Endodermal cell (in vitro differentiated cells): ENCODE measurements at regions not wholly inside any gene's neighbourhood (a gene's known extent, or its start where the extent isn't known, plus 50 kb on each side); places are given as distances from the start of the nearest gene placed in this dataset.

Source experiments
- DNase-seq: peaks from one replicate; pipeline ENCODE4 v3.0.0-alpha.2; 2017
- H3K27ac ChIP-seq: 2 replicates; pipeline ENCODE4 v1.5.1; 2013; ENCODE audit warnings: mild to moderate bottlenecking, low read depth, low read length, moderate library complexity
- H3K27me3 ChIP-seq: 2 replicates; pipeline ENCODE4 v1.6.1; 2013; ENCODE audit warnings: mild to moderate bottlenecking, low read length, moderate library complexity; ENCODE audit not compliant: insufficient read depth, control insufficient read depth, poor library complexity, severe bottlenecking
- H3K36me3 ChIP-seq: 2 replicates; pipeline ENCODE4 v1.7.0; 2013; ENCODE audit warnings: mild to moderate bottlenecking, low read length, moderate library complexity; ENCODE audit not compliant: control insufficient read depth, insufficient read depth
- H3K4me1 ChIP-seq: one replicate; pipeline ENCODE4 v1.7.0; 2013; ENCODE audit warnings: low read length; ENCODE audit not compliant: control insufficient read depth, insufficient read depth
- H3K4me3 ChIP-seq: 2 replicates; pipeline ENCODE4 v1.5.1; 2013; ENCODE audit warnings: mild to moderate bottlenecking, low read length, moderate library complexity
- H3K9ac ChIP-seq: 2 replicates; pipeline ENCODE4 v1.6.1; 2013; ENCODE audit warnings: mild to moderate bottlenecking, low read length, moderate library complexity; ENCODE audit not compliant: poor library complexity, severe bottlenecking; ENCODE audit errors: extremely low read depth
- H3K9me3 ChIP-seq: 2 replicates; pipeline ENCODE4 v1.6.1; 2013; ENCODE audit warnings: mild to moderate bottlenecking, low read length, moderate library complexity; ENCODE audit not compliant: control insufficient read depth
- H3K27ac Mint-ChIP-seq: 2 replicates; pipeline ENCODE4 v1.8.0; 2020; ENCODE audit warnings: mixed read lengths
- H3K27me3 Mint-ChIP-seq: 2 replicates; pipeline ENCODE4 v1.8.0; 2021; ENCODE audit warnings: mild to moderate bottlenecking, mixed read lengths; ENCODE audit not compliant: insufficient read depth
- H3K36me3 Mint-ChIP-seq: 2 replicates; pipeline ENCODE4 v1.8.0; 2020; ENCODE audit warnings: low read depth, mixed read lengths
- H3K4me1 Mint-ChIP-seq: 2 replicates; pipeline ENCODE4 v1.8.0; 2020; ENCODE audit warnings: mixed read lengths
- H3K4me3 Mint-ChIP-seq: 2 replicates; pipeline ENCODE4 v1.8.0; 2020; ENCODE audit warnings: mild to moderate bottlenecking, moderate library complexity, mixed read lengths
- H3K9me3 Mint-ChIP-seq: 2 replicates; pipeline ENCODE4 v1.8.0; 2020; ENCODE audit warnings: mild to moderate bottlenecking, mixed read lengths
- WGBS, 2 experiments: methylation state at CpG; one replicate each; pipeline versions ENCODE4 v1.1.5 to v1.1.7; 2013; ENCODE audit warnings: missing lambda C conversion rate in 2 of 2, mixed read lengths in 1 of 2; ENCODE audit not compliant: insufficient coverage in 1 of 2, insufficient read length in 1 of 2; 5-methylcytosine and 5-hydroxymethylcytosine counted together
- TF ChIP-seq, protein P1 (sequence below): fragments of 200-600 bp; sonication (generic); conservative IDR thresholded peaks from 2 replicates; pipeline ENCODE4 v1.5.0; 2021; ENCODE audit warnings: antibody characterized with exemption, mild to moderate bottlenecking

DNA sequence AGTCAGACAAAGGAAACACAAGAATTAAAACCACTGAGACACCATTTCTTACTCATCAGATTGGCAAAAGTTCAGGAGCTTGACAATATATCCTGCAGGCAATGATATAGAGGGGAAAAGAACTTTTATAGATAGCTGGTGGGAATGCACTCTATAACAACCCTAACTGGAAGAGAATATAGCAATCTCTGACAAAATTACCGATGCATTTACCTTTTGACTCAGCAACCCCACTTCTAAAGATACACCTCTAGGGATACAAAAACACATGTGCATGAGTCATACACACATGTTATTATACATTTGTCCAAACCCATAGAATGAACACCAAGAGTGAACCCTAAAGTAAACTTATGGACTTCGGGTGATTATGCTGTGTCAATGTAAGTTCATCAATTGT lies 79.4 kb upstream of the SRD5A2 start:
- no peaks in the 10 kb centered on the region for H3K36me3 Mint-ChIP-seq
- Histone ChIP-seq H3K27ac (no peak overlapping the region), H3K36me3 (no peaks in the 10 kb centered on the region), H3K27me3 (no peaks in the 10 kb centered on the region), H3K9me3 (no peaks in the 10 kb centered on the region), H3K4me1 (no peaks in the 10 kb centered on the region), H3K9ac (no peak overlapping the region), H3K4me3 (no peak overlapping the region)
- 96 to 100% methylated on average over 1 to 2 of the region's 2 CpGs for WGBS, 2 experiments
- no peak overlapping the region for H3K27ac Mint-ChIP-seq
- no peak overlapping the region for H3K4me3 Mint-ChIP-seq
- H3K9me3 Mint-ChIP-seq = no peaks in the 10 kb centered on the region
- H3K4me1 Mint-ChIP-seq = no peaks in the 10 kb centered on the region
- TF ChIP-seq, protein P1, sequence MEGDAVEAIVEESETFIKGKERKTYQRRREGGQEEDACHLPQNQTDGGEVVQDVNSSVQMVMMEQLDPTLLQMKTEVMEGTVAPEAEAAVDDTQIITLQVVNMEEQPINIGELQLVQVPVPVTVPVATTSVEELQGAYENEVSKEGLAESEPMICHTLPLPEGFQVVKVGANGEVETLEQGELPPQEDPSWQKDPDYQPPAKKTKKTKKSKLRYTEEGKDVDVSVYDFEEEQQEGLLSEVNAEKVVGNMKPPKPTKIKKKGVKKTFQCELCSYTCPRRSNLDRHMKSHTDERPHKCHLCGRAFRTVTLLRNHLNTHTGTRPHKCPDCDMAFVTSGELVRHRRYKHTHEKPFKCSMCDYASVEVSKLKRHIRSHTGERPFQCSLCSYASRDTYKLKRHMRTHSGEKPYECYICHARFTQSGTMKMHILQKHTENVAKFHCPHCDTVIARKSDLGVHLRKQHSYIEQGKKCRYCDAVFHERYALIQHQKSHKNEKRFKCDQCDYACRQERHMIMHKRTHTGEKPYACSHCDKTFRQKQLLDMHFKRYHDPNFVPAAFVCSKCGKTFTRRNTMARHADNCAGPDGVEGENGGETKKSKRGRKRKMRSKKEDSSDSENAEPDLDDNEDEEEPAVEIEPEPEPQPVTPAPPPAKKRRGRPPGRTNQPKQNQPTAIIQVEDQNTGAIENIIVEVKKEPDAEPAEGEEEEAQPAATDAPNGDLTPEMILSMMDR = no peak
- peaks cover 10% of the 10 kb centered on the region for H3K27me3 Mint-ChIP-seq
- no peak for DNase-seq

DNA sequence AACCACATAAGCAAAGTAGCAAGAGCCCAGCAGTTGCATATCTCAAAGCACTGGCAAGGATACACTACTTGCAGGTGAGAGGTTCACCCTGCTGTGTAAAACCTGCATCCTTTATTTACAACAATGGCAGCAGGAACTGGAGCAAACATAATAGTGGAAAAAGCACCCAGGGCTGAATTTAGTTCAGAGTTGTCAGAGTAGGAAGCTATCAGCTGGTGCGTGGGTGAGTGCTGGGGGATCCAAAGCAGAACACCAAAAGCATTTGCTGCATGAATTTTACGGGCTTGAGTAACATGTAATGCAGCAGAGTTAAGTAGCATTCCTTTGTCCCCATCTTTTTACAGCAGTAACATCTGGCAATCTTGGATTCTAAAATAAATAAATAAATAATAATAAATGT lies 73.5 kb upstream of the SRD5A2 start:
- no peak for DNase-seq
- peaks cover 4% of the 10 kb centered on the region for H3K4me1 Mint-ChIP-seq
- Histone ChIP-seq H3K27me3 (no peaks in the 10 kb centered on the region), H3K4me3 (no peak overlapping the region), H3K9me3 (no peaks in the 10 kb centered on the region), H3K27ac (no peak overlapping the region), H3K9ac (no peak overlapping the region), H3K4me1 (no peaks in the 10 kb centered on the region), H3K36me3 (no peaks in the 10 kb centered on the region)
- WGBS, 2 experiments = 80 to 94% methylated on average over 1 to 2 of the region's 2 CpGs
- H3K27ac Mint-ChIP-seq = no peak overlapping the region
- no peaks in the 10 kb centered on the region for H3K9me3 Mint-ChIP-seq
- H3K27me3 Mint-ChIP-seq = peaks cover 10% of the 10 kb centered on the region
- TF ChIP-seq, protein P1 = no peak
- no peaks in the 10 kb centered on the region for H3K36me3 Mint-ChIP-seq
- no peak overlapping the region for H3K4me3 Mint-ChIP-seq

DNA sequence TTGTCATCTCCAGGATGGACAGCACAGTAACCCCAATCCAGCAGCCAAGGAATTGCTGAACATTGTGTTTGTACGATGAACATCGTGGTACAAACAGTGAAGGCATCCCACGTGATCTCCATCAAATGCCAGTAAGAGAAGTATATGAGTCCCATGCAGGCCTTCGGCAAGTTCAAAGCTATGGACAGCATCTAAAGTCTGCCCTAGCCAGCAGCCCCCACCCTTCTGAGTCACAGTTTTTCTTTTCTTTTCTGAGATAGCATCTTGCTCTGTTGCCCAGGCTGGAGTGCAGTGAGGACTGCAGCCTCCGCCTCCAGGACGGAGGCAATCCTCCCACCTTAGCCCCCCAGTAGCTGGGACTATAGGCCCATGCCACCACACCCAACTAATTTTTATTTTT lies 71.0 kb upstream of the SRD5A2 start:
- H3K27ac Mint-ChIP-seq = no peak overlapping the region
- 95 to 96% methylated on average over 4 to 6 of the region's 6 CpGs for WGBS, 2 experiments

More for the DNA sequence above, 71.0 kb upstream of the SRD5A2 start:
- Histone ChIP-seq H3K9me3 (no peaks in the 10 kb centered on the region), H3K36me3 (no peaks in the 10 kb centered on the region), H3K27me3 (no peaks in the 10 kb centered on the region), H3K9ac (no peak overlapping the region), H3K27ac (no peak overlapping the region), H3K4me3 (no peak overlapping the region), H3K4me1 (no peaks in the 10 kb centered on the region)
- DNase-seq = no peak
- H3K36me3 Mint-ChIP-seq = no peaks in the 10 kb centered on the region
- H3K4me1 Mint-ChIP-seq = peaks cover 4% of the 10 kb centered on the region
- TF ChIP-seq, protein P1 = no peak
- no peak overlapping the region for H3K4me3 Mint-ChIP-seq
- no peaks in the 10 kb centered on the region for H3K27me3 Mint-ChIP-seq
- no peaks in the 10 kb centered on the region for H3K9me3 Mint-ChIP-seq
